ENCODE measurements at regions not wholly inside any gene's neighbourhood (a gene's known extent, or its start where the extent isn't known, plus 50 kb on each side); places are given as distances from the start of the nearest gene placed in this dataset.

DNA sequence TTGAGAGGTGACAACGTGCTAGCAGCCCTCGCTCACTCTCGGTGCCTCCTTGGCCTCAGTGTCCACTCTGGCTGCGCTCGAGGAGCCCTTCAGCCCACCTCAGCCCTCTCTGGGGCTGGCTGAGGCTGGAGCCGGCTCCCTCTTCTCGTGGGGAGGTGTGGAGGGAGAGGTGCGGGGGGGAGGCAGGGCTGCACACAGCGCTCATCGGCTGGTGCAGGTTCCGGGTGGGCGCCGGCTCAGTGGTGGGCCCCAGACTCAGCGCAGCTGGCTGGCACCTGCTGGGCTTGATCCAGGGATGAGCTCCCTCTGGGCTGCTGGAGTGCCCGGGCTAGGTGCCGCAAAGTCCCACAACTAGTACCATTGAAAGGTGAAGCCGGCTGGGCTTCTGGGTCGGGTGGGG lies 957.8 kb upstream of the GJE1 start:
- no peak for TF ChIP-seq POLR2AphosphoS5 (IDR thresholded peaks at IDR 0.05)
- TF ChIP-seq, protein P1, sequence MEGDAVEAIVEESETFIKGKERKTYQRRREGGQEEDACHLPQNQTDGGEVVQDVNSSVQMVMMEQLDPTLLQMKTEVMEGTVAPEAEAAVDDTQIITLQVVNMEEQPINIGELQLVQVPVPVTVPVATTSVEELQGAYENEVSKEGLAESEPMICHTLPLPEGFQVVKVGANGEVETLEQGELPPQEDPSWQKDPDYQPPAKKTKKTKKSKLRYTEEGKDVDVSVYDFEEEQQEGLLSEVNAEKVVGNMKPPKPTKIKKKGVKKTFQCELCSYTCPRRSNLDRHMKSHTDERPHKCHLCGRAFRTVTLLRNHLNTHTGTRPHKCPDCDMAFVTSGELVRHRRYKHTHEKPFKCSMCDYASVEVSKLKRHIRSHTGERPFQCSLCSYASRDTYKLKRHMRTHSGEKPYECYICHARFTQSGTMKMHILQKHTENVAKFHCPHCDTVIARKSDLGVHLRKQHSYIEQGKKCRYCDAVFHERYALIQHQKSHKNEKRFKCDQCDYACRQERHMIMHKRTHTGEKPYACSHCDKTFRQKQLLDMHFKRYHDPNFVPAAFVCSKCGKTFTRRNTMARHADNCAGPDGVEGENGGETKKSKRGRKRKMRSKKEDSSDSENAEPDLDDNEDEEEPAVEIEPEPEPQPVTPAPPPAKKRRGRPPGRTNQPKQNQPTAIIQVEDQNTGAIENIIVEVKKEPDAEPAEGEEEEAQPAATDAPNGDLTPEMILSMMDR (IDR thresholded peaks at IDR 0.05): no peak
